SK-N-MC (cell line): ENCODE measurements at regions not wholly inside any gene's neighbourhood (a gene's known extent, or its start where the extent isn't known, plus 50 kb on each side); places are given as distances from the start of the nearest gene placed in this dataset.

Experiments used
- EZH2 ChIP-seq: fragments of 200-600 bp; sonication (generic); IDR thresholded peaks from one replicate; pipeline ENCODE4 v1.6.1; 2017; ENCODE audit warnings: antibody characterized with exemption
- POLR2AphosphoS5 ChIP-seq: IDR thresholded peaks from 2 replicates; pipeline ENCODE4 v1.6.1; 2012; ENCODE audit warnings: mild to moderate bottlenecking, low read depth, low read length, borderline replicate concordance

GRCh38 chr6:11885159-11885558, 106.6 kb upstream of the ADTRP start:
- no peak for TF ChIP-seq POLR2AphosphoS5
- no peak for TF ChIP-seq EZH2
